GM12874 (cell line): ENCODE measurements at regions not wholly inside any gene's neighbourhood (a gene's known extent, or its start where the extent isn't known, plus 50 kb on each side); places are given as distances from the start of the nearest gene placed in this dataset.

Experiments used
- CTCF ChIP-seq: IDR thresholded peaks from 2 replicates; pipeline ENCODE4 v1.5.1; 2011; ENCODE audit warnings: low read depth, mild to moderate bottlenecking, control low read depth, low read length, moderate library complexity; ENCODE audit not compliant: insufficient read depth

DNA sequence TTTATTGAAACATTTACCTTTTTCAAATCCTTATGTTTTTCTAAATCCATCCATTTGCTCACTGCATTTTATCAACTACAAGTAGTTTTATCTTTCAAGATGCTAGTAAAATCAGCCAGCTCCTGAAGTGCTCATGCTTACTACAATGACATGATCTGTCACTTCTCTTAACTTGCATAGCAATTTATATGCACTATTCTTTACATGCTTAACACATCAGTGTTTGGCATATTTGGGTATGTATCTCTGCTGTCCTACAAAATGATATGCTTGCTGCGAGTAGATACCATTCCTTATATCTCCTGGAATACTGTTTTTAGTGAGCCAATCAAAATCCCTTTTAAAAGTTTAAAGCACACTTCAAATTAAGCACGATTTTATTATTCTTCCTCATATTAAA, 2726.8 kb downstream of the PCDH7 start:
- TF ChIP-seq CTCF = no peak

DNA sequence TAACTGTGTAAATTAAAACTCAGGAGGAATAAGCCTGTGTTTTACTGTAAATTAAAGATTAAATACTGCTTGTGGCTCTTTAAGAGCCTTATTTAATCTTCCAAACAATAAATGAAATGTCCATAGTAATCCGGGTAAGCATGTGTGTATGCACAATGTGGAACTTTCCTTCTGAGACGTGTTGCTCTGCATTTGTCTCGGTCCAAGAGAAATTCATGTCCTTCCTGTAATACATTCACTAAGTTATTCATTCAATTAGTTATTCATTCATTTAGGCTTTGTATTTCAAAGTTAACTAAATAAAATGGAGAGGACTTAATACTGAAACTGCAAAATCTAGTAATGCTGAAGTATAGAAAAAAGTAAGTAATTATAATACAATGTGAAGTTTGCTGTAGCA, 2728.8 kb downstream of the PCDH7 start:
- no peak for TF ChIP-seq CTCF

GRCh38 chr4:33453436-33453835, 2733.3 kb downstream of the PCDH7 start:
- no peak for TF ChIP-seq CTCF

GRCh38 chr4:33453916-33454315, 2733.7 kb downstream of the PCDH7 start:
- TF ChIP-seq CTCF = no peak

- TF ChIP-seq CTCF = no peak
These were observed 2745.4 kb downstream of the PCDH7 start for GRCh38 chr4:33465565-33465964.

GRCh38 chr4:33467291-33467690, 2747.1 kb downstream of the PCDH7 start:
- no peak for TF ChIP-seq CTCF

DNA sequence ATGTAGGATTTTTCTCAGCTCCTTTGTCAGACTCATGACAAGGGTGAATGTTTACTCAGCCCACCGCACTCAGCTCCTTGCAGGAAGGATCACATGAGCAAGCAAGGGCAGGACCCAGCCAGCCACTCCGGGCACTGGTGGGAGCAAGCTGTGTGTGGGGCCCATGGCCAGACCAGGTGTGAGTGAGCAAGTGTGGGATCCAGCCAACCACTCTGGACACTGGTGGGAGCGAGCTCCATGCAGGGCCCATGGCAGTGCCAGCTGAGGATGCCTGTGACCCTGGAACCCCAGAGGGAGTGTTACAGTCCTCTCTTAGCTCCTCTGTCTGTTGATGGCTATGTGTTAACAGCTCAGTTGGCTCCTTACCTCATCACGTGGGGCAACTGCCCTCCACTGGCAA, 2750.6 kb downstream of the PCDH7 start:
- no peak for TF ChIP-seq CTCF

- TF ChIP-seq CTCF = no peak
These were observed 2757.5 kb downstream of the PCDH7 start for GRCh38 chr4:33477715-33478114.
